IPS DF 19.7 (cell line): ENCODE measurements at regions not wholly inside any gene's neighbourhood (a gene's known extent, or its start where the extent isn't known, plus 50 kb on each side); places are given as distances from the start of the nearest gene placed in this dataset.

ENCODE experiments used
- DNase-seq: peaks from one replicate; pipeline ENCODE4 v3.0.0-alpha.2; 2013; ENCODE audit warnings: low read depth, low spot score

- no peak for DNase-seq
These were observed 76.0 kb upstream of the ZBTB40 start for GRCh38 chr1:22375601-22376000.

- DNase-seq: no peak
These were observed 75.7 kb upstream of the ZBTB40 start for GRCh38 chr1:22376001-22376400.

GRCh38 chr1:22376546-22376945, 75.1 kb upstream of the ZBTB40 start:
- no peak for DNase-seq

GRCh38 chr1:22376976-22377375, 74.7 kb upstream of the ZBTB40 start:
- no peak for DNase-seq

- no peak for DNase-seq
These were observed 72.1 kb upstream of the ZBTB40 start for GRCh38 chr1:22379566-22379965.

GRCh38 chr1:22380024-22380785, 71.4 kb upstream of the ZBTB40 start:
- no peak for DNase-seq

- no peak for DNase-seq
These were observed 67.9 kb upstream of the ZBTB40 start for GRCh38 chr1:22383526-22384294.

GRCh38 chr1:22385537-22385936, 66.1 kb upstream of the ZBTB40 start:
- no peak for DNase-seq

- DNase-seq: no peak
These were observed 64.9 kb upstream of the ZBTB40 start for GRCh38 chr1:22386774-22387173.

- DNase-seq: no peak
These were observed 63.6 kb upstream of the ZBTB40 start for GRCh38 chr1:22387919-22388580.

- no peak for DNase-seq
These were observed 62.8 kb upstream of the ZBTB40 start for GRCh38 chr1:22388671-22389450.

GRCh38 chr1:22393587-22393986, 58.1 kb upstream of the ZBTB40 start:
- DNase-seq: no peak

- DNase-seq: no peak
These were observed 52.8 kb upstream of the ZBTB40 start for GRCh38 chr1:22398656-22399420.

GRCh38 chr1:22399421-22400091, 52.1 kb upstream of the ZBTB40 start:
- DNase-seq: no peak
